ENCODE measurements at regions not wholly inside any gene's neighbourhood (a gene's known extent, or its start where the extent isn't known, plus 50 kb on each side); places are given as distances from the start of the nearest gene placed in this dataset.

GRCh38 chr15:96049766-96050165 lies 280.7 kb upstream of the NR2F2 start:
- dilution Hi-C loops (cut with MboI; ENCODE audit: extremely low pct_ligation_motif_present, low sequenced_read_pairs): no loop called here
- no peak for TF ChIP-seq CTCF (optimal IDR thresholded peaks at IDR 0.05 in 1 of 3, IDR thresholded peaks at IDR 0.05 in 1 of 3, conservative IDR thresholded peaks at IDR 0.05 in 1 of 3; ENCODE audit: extremely low read depth in 1 of 3, insufficient read depth in 2 of 3, low read length in 3 of 3)
- TF ChIP-seq EZH2 (IDR thresholded peaks at IDR 0.05; ENCODE audit: low read length): no peak

GRCh38 chr15:96051598-96051997 lies 278.9 kb upstream of the NR2F2 start:
- DNase-seq (ENCODE audit: low read depth, low spot score) (no peak), FAIRE-seq (no peak)
- Histone ChIP-seq H3K27ac (ENCODE audit: control insufficient read depth, insufficient read depth, low read length) (no peak overlapping the region), H3K4me1 (ENCODE audit: control insufficient read depth, extremely low read depth, insufficient read depth, low read length) (peaks cover 2% of the 10 kb centered on the region), H3K79me2 (ENCODE audit: control insufficient read depth, insufficient read depth, low read length) (no peaks in the 10 kb centered on the region), H3K4me3 (ENCODE audit: control insufficient read depth in 2 of 3, extremely low read depth in 1 of 3, insufficient read depth in 2 of 3, low read depth in 1 of 3, low read length in 3 of 3) (no peak overlapping the region), H3K9me1 (ENCODE audit: control insufficient read depth, extremely low read depth, insufficient read depth, low read length) (no peaks in the 10 kb centered on the region), H3K9ac (ENCODE audit: control insufficient read depth, extremely low read depth, insufficient read depth, low read length) (no peak overlapping the region), H3K4me2 (ENCODE audit: control insufficient read depth, extremely low read depth, insufficient read depth, low read depth, low read length) (no peak overlapping the region), H3K9me3 (ENCODE audit: control insufficient read depth, low read depth, low read length) (no peaks in the 10 kb centered on the region), H3K27me3 (ENCODE audit: control insufficient read depth, extremely low read depth, insufficient read depth, low read length) (peaks cover 6% of the 10 kb centered on the region), H3K36me3 (ENCODE audit: control insufficient read depth in 2 of 2, extremely low read depth in 1 of 2, insufficient read depth in 2 of 2, low read length in 2 of 2) (no peaks in the 10 kb centered on the region), H2AFZ (ENCODE audit: control insufficient read depth, low read length) (no peak overlapping the region), H4K20me1 (ENCODE audit: control insufficient read depth, extremely low read depth, insufficient read depth, low read length) (no peaks in the 10 kb centered on the region)
- TF ChIP-seq EZH2 (IDR thresholded peaks at IDR 0.05; ENCODE audit: low read length) (no peak), CTCF (optimal IDR thresholded peaks at IDR 0.05 in 1 of 3, IDR thresholded peaks at IDR 0.05 in 1 of 3, conservative IDR thresholded peaks at IDR 0.05 in 1 of 3; ENCODE audit: extremely low read depth in 1 of 3, insufficient read depth in 2 of 3, low read length in 3 of 3) (no peak)
- dilution Hi-C loops (cut with MboI; ENCODE audit: extremely low pct_ligation_motif_present, low sequenced_read_pairs): no loop called here

More at GRCh38 chr15:96049766-96050165, 280.7 kb upstream of the NR2F2 start:
- Histone ChIP-seq H4K20me1 (ENCODE audit: control insufficient read depth, extremely low read depth, insufficient read depth, low read length) (no peaks in the 10 kb centered on the region), H3K79me2 (ENCODE audit: control insufficient read depth, insufficient read depth, low read length) (no peaks in the 10 kb centered on the region), H3K36me3 (ENCODE audit: control insufficient read depth in 2 of 2, extremely low read depth in 1 of 2, insufficient read depth in 2 of 2, low read length in 2 of 2) (no peaks in the 10 kb centered on the region), H2AFZ (ENCODE audit: control insufficient read depth, low read length) (no peak overlapping the region), H3K4me3 (ENCODE audit: control insufficient read depth in 2 of 3, extremely low read depth in 1 of 3, insufficient read depth in 2 of 3, low read depth in 1 of 3, low read length in 3 of 3) (no peak overlapping the region), H3K9ac (ENCODE audit: control insufficient read depth, extremely low read depth, insufficient read depth, low read length) (no peak overlapping the region), H3K9me3 (ENCODE audit: control insufficient read depth, low read depth, low read length) (no peaks in the 10 kb centered on the region), H3K4me2 (ENCODE audit: control insufficient read depth, extremely low read depth, insufficient read depth, low read depth, low read length) (no peak overlapping the region), H3K9me1 (ENCODE audit: control insufficient read depth, extremely low read depth, insufficient read depth, low read length) (no peaks in the 10 kb centered on the region), H3K4me1 (ENCODE audit: control insufficient read depth, extremely low read depth, insufficient read depth, low read length) (peaks cover 2% of the 10 kb centered on the region), H3K27me3 (ENCODE audit: control insufficient read depth, extremely low read depth, insufficient read depth, low read length) (peaks cover 6% of the 10 kb centered on the region), H3K27ac (ENCODE audit: control insufficient read depth, insufficient read depth, low read length) (no peak overlapping the region)
- no peak for FAIRE-seq
- DNase-seq (ENCODE audit: low read depth, low spot score): no peak

Data from keratinocyte (primary cell).